SJCRH30 (cell line): ENCODE measurements at regions not wholly inside any gene's neighbourhood (a gene's known extent, or its start where the extent isn't known, plus 50 kb on each side); places are given as distances from the start of the nearest gene placed in this dataset.
"Not testable (repeated sequence)": the region's sequence is repeated elsewhere in the genome, so short reads cannot be mapped to it uniquely, and the experiment has no call there.

Experiments
- DNase-seq, 2 experiments: peaks; one replicate each; pipeline ENCODE4 v3.0.0-alpha.2; 2015 to 2020
- H3K27ac ChIP-seq: fragments of 250-450 bp; sonication (Bioruptor Pico); 2 replicates; pipeline ENCODE4 v1.5.1; 2020; ENCODE audit warnings: mild to moderate bottlenecking, moderate library complexity
- H3K27me3 ChIP-seq: fragments of 250-450 bp; sonication (Bioruptor Pico); 2 replicates; pipeline ENCODE4 v1.5.1; 2020; ENCODE audit warnings: mild to moderate bottlenecking, moderate library complexity
- H3K36me3 ChIP-seq: fragments of 250-450 bp; sonication (Bioruptor Pico); 2 replicates; pipeline ENCODE4 v1.5.1; 2020; ENCODE audit warnings: mild to moderate bottlenecking, moderate library complexity
- H3K4me1 ChIP-seq: fragments of 250-450 bp; sonication (Bioruptor Pico); 2 replicates; pipeline ENCODE4 v1.5.1; 2020; ENCODE audit warnings: mild to moderate bottlenecking, moderate library complexity
- H3K4me3 ChIP-seq: fragments of 250-450 bp; sonication (Bioruptor Pico); 2 replicates; pipeline ENCODE4 v1.5.1; 2020; ENCODE audit warnings: mild to moderate bottlenecking, moderate library complexity
- H3K9me3 ChIP-seq: fragments of 250-450 bp; sonication (Bioruptor Pico); replicated peaks from 2 replicates; pipeline ENCODE4 v1.5.1; 2020; ENCODE audit warnings: mild to moderate bottlenecking, moderate library complexity

- no peak for DNase-seq
- Histone ChIP-seq H3K4me1 (no peaks in the 10 kb centered on the region), H3K36me3 (no peaks in the 10 kb centered on the region), H3K27me3 (no peaks in the 10 kb centered on the region), H3K27ac (no peak overlapping the region), H3K4me3 (no peak overlapping the region), H3K9me3 (no peaks in the 10 kb centered on the region)
These were observed 179.7 kb upstream of the ISL1 start for GRCh38 chr5:51203598-51203997.

GRCh38 chr5:51208296-51208695, 175.0 kb upstream of the ISL1 start:
- no peaks in the 10 kb centered on the region for H3K4me1 ChIP-seq
- no peak overlapping the region for H3K27ac ChIP-seq
- H3K36me3 ChIP-seq: no peaks in the 10 kb centered on the region
- DNase-seq: no peak
- H3K4me3 ChIP-seq: no peak overlapping the region
- no peaks in the 10 kb centered on the region for H3K27me3 ChIP-seq
- no peaks in the 10 kb centered on the region for H3K9me3 ChIP-seq

DNA sequence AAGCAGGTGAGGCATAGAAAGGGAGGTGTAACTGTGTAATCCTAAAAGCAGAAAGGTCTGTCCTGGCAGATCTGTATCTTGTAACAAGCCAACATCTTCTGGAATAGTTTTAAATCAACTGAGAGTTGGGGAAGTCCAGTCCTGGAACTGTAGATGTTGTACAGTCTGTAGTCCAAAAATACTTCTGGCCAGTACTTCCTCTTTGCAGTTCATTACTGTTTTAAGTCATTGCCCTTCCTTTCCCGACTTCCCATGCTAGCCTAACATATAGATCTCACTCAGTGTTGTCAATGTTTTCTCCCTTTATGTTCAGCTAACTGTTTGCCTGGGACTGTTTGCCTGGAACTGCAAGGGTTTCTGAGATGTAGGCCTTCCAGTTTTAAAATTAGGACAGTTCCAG, 168.5 kb upstream of the ISL1 start:
- no peaks in the 10 kb centered on the region for H3K27me3 ChIP-seq
- no peak overlapping the region for H3K27ac ChIP-seq
- no peaks in the 10 kb centered on the region for H3K9me3 ChIP-seq
- no peaks in the 10 kb centered on the region for H3K4me1 ChIP-seq
- no peak overlapping the region for H3K4me3 ChIP-seq
- no peak for DNase-seq
- no peaks in the 10 kb centered on the region for H3K36me3 ChIP-seq

DNA sequence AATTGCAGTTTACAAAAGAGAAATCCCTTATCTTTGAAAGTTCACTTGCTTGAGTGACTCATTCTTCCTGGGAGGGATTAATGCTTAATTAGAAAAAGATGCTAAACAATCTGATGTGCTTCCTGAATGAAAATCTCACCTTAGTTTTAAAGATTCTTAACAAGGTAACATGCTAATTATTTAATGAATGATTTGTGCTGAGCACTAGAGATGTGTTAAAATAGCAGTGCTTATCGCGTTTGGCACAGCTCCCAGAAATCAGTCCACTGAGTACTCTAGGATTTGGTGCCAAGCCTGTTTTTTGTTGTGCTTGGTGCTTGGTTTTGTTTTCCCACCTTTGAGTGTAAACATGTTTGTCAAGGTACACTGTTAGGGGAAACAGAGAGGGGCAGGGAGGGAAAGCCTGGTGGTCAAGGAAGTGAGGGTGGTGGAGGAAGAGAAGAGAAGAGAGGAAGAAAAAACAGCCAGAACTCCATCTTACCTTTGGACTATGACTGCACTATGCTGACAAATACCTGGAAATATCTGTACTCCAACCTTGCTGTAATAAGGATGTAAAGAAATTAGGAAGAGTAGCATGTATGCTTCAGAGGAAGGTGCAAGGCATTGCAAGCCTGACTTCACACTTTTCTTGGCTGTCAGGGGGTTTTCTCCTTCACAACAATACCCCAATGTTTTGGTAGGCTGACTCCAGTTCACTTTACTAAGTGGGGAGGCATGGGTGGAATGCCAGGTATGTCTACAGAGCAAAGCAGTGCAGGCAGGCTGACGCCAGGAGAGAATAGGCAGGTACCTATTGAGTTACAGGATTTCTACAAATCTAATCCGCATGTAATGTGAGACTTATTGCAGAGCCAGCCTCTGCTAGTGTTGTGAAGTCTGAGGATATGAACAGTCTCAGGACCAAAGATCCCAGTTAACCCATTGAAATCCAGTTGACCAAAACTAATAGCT, 157.2 kb upstream of the ISL1 start:
- Histone ChIP-seq H3K36me3 (no peaks in the 10 kb centered on the region), H3K4me3 (no peak overlapping the region), H3K9me3 (no peaks in the 10 kb centered on the region), H3K27ac (no peak overlapping the region), H3K27me3 (no peaks in the 10 kb centered on the region), H3K4me1 (peaks cover 22% of the 10 kb centered on the region)
- DNase-seq: peak; percentile 18 to 38

DNA sequence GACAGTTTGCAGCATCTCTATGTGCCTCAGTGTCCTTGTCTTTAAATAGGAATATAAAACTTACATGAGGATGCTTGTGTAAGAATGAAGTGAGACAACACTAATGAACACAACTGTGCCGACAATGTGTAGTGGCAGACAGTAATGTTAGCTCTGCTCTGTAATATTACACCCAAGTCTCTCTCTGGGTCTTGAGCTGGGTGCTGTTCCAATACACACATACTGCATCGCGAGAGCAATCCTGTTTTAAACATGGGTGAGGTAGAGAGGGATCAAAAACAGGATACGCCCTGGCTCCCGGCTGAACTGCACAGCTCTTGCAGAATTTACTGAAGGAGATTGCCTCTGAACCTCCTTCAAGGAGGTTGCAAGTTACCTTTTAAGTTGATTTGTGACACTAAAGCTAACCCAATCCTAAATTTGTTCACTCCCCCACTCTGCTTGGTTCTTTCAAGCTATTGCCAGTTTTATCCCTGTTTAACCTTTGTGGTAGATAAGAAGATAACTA, 155.2 kb upstream of the ISL1 start:
- H3K36me3 ChIP-seq: no peaks in the 10 kb centered on the region

GRCh38 chr5:51230336-51230735, 152.9 kb upstream of the ISL1 start:
- no peak overlapping the region for H3K27ac ChIP-seq
- H3K9me3 ChIP-seq: no peaks in the 10 kb centered on the region
- H3K4me3 ChIP-seq: no peak overlapping the region
- peaks cover 22% of the 10 kb centered on the region for H3K4me1 ChIP-seq
- no peak for DNase-seq
- no peaks in the 10 kb centered on the region for H3K36me3 ChIP-seq
- no peaks in the 10 kb centered on the region for H3K27me3 ChIP-seq

More for the DNA sequence above, 155.2 kb upstream of the ISL1 start:
- Histone ChIP-seq H3K4me1 (peaks cover 22% of the 10 kb centered on the region), H3K4me3 (no peak overlapping the region), H3K27ac (no peak overlapping the region), H3K27me3 (no peaks in the 10 kb centered on the region), H3K9me3 (no peaks in the 10 kb centered on the region)
- DNase-seq: peak in 1 of 2 experiments; percentile 11

GRCh38 chr5:51242456-51242855, 140.8 kb upstream of the ISL1 start:
- Histone ChIP-seq H3K9me3 (peaks cover 3% of the 10 kb centered on the region; the same call in 1 of the 2 replicates), H3K4me1 (0 out of 2 replicates have a peak, but pooled peaks cover 3% of the 10 kb centered on the region), H3K4me3 (no peak overlapping the region), H3K27me3 (no peaks in the 10 kb centered on the region), H3K27ac (no peak overlapping the region), H3K36me3 (no peaks in the 10 kb centered on the region)
- DNase-seq: peak in 1 of 2 experiments; percentile 17

DNA sequence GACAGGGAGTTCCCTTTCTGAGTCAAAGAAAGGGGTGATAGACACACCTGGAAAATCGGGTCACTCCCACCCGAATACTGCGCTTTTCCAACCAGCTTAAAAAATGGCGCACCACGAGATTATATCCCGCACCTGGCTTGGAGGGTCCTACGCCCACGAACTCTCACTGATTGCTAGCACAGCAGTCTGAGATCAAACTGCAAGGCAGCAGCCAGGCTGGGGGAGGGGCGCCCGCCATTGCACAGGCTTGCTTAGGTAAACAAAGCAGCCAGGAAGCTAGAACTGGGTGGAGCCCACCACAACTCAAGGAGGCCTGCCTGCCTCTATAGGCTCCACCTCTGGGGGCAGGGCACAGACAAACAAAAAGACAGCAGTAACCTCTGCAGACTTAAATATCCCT, 132.3 kb upstream of the ISL1 start:
- H3K36me3 ChIP-seq, H3K4me1 ChIP-seq, H3K27me3 ChIP-seq, H3K4me3 ChIP-seq, DNase-seq, H3K27ac ChIP-seq, H3K9me3 ChIP-seq: not testable (repeated sequence)

DNA sequence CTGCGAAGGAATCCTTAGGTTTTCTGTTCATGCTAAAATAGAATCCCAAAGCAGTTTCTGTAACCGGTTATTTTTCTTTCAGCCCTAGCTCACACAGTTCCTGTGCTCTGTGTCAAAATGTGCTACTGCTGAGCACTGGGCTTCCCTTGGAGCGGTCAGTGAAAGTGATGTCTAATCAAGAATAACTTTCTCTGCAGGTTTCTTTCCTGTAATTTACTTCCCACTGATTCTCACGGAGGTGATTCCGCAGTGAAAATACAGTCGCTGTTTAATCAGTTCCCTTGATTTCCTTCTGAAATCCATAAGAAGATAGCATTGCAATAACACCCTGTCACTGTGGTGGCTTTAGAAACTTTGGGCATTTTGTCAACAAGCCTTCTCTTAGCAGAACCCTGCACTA, 112.0 kb upstream of the ISL1 start:
- Histone ChIP-seq H3K4me3 (no peak overlapping the region), H3K27ac (no peak overlapping the region), H3K4me1 (no peaks in the 10 kb centered on the region), H3K36me3 (no peaks in the 10 kb centered on the region), H3K27me3 (no peaks in the 10 kb centered on the region), H3K9me3 (no peaks in the 10 kb centered on the region)
- DNase-seq: no peak

DNA sequence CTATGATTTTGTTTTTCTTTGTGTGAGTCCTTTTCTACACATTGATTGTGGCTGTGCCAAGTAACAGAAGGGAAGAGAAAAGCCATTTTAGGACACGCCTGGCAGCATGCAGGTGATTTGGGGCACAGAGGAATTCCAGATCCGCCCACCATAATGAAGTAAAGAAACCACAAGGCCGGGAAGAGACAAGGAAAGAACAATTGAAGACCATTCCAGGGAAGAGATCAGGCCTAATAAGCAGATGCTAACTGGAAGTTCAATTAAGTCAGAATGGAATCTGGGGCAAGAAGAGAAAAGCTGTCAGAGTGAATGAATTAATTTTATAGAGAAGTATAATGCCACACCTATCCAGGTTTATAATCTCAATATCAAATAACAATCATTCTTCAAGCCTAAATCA, 110.2 kb upstream of the ISL1 start:
- Histone ChIP-seq H3K4me3 (no peak overlapping the region), H3K9me3 (no peaks in the 10 kb centered on the region), H3K27ac (no peak overlapping the region), H3K4me1 (no peaks in the 10 kb centered on the region), H3K36me3 (no peaks in the 10 kb centered on the region), H3K27me3 (no peaks in the 10 kb centered on the region)
- DNase-seq: no peak

GRCh38 chr5:51273871-51274270, 109.4 kb upstream of the ISL1 start:
- no peak for DNase-seq
- Histone ChIP-seq H3K36me3 (no peaks in the 10 kb centered on the region), H3K4me1 (no peaks in the 10 kb centered on the region), H3K9me3 (no peaks in the 10 kb centered on the region), H3K27me3 (no peaks in the 10 kb centered on the region), H3K27ac (no peak overlapping the region), H3K4me3 (no peak overlapping the region)

- Histone ChIP-seq H3K4me3 (no peak overlapping the region), H3K36me3 (no peaks in the 10 kb centered on the region), H3K4me1 (no peaks in the 10 kb centered on the region), H3K9me3 (no peaks in the 10 kb centered on the region), H3K27me3 (no peaks in the 10 kb centered on the region), H3K27ac (no peak overlapping the region)
- DNase-seq: no peak
These were observed 107.8 kb upstream of the ISL1 start for GRCh38 chr5:51275428-51275827.

DNA sequence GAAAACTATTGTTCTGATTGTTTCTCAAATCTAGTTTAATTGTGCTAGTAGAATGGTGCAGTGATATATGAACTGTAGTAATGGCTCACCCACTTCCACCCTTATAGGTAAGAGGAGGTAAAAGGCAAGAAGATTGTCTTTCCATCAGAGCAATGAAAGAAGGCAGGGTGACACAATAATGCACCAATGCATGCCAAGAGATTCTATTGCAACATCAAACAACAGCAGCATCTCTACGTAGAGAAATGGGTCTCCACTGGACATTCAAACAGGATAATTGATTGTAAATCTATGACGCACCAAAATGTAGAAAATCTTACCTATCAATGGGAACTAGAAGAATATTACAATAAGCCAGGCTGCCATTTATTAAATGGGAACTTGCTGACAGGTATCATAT, 107.0 kb upstream of the ISL1 start:
- Histone ChIP-seq H3K9me3 (no peaks in the 10 kb centered on the region), H3K36me3 (no peaks in the 10 kb centered on the region), H3K4me1 (no peaks in the 10 kb centered on the region), H3K27me3 (no peaks in the 10 kb centered on the region), H3K27ac (no peak overlapping the region), H3K4me3 (no peak overlapping the region)
- no peak for DNase-seq

DNA sequence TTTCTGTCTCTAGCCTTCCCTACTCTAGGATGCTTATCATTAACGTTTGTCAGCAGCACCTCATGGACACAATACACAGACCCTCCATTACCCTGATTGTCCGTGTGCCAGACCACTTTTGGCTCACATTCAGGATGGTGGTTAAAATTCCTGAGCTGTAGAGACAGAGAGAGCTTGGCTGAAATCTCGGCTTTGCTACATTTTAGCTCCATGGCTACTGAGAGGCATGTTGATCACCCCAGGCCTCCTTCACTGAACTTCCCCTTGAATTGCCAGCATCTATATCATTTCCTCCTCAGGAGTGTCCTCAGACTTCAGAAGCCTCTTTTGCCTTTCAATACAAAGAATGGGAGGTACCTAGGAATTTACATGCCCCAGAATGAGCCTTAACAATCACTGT, 104.7 kb upstream of the ISL1 start:
- DNase-seq: peak; percentile 3 to 14
- no peaks in the 10 kb centered on the region for H3K4me1 ChIP-seq
- no peak overlapping the region for H3K4me3 ChIP-seq
- H3K36me3 ChIP-seq: no peaks in the 10 kb centered on the region
- H3K9me3 ChIP-seq: no peaks in the 10 kb centered on the region
- H3K27me3 ChIP-seq: no peaks in the 10 kb centered on the region
- no peak overlapping the region for H3K27ac ChIP-seq

GRCh38 chr5:51279983-51280706, 103.1 kb upstream of the ISL1 start:
- Histone ChIP-seq H3K27ac (no peak overlapping the region), H3K27me3 (peaks cover 4% of the 10 kb centered on the region; the same call in 1 of the 2 replicates), H3K36me3 (no peaks in the 10 kb centered on the region), H3K9me3 (no peaks in the 10 kb centered on the region), H3K4me1 (no peaks in the 10 kb centered on the region), H3K4me3 (no peak overlapping the region)
- peak in 1 of 2 experiments; percentile 22 for DNase-seq
